Type B pancreatic cell (in vitro differentiated cells): ENCODE measurements at regions not wholly inside any gene's neighbourhood (a gene's known extent, or its start where the extent isn't known, plus 50 kb on each side); places are given as distances from the start of the nearest gene placed in this dataset.

Source experiments
- DNase-seq: peaks from one replicate; pipeline ENCODE4 v3.0.0; 2021; ENCODE audit warnings: mixed read lengths; ENCODE audit not compliant: unreplicated experiment; ENCODE audit errors: extremely low spot score
- H3K27ac Mint-ChIP-seq: 2 replicates; pipeline ENCODE4 v1.8.0; 2021; ENCODE audit warnings: mild to moderate bottlenecking, mixed read lengths
- H3K27me3 Mint-ChIP-seq: 2 replicates; pipeline ENCODE4 v1.8.0; 2021; ENCODE audit warnings: mixed read lengths
- H3K36me3 Mint-ChIP-seq: 2 replicates; pipeline ENCODE4 v1.8.0; 2021; ENCODE audit warnings: mixed read lengths
- H3K4me1 Mint-ChIP-seq: one replicate; pipeline ENCODE4 v1.8.0; 2021; ENCODE audit warnings: mixed read lengths; ENCODE audit not compliant: unreplicated experiment
- H3K4me3 Mint-ChIP-seq: 2 replicates; pipeline ENCODE4 v1.8.0; 2021; ENCODE audit warnings: mild to moderate bottlenecking, mixed read lengths
- H3K9me3 Mint-ChIP-seq: 2 replicates; pipeline ENCODE4 v1.8.0; 2021; ENCODE audit warnings: mixed read lengths
- TF ChIP-seq, protein P1 (sequence below): fragments of 200-600 bp; sonication (generic); conservative IDR thresholded peaks from 2 replicates; pipeline ENCODE4 v1.5.0; 2021; ENCODE audit warnings: antibody characterized with exemption, mild to moderate bottlenecking

GRCh38 chr18:3328532-3328931 lies 66.6 kb downstream of the MYL12B start:
- Mint-ChIP-seq H3K27me3 (no peaks in the 10 kb centered on the region), H3K9me3 (peaks cover 9% of the 10 kb centered on the region), H3K36me3 (no peaks in the 10 kb centered on the region), H3K4me1 (no peaks in the 10 kb centered on the region), H3K4me3 (no peak overlapping the region), H3K27ac (no peak overlapping the region)
- no peak for DNase-seq
- TF ChIP-seq, protein P1, sequence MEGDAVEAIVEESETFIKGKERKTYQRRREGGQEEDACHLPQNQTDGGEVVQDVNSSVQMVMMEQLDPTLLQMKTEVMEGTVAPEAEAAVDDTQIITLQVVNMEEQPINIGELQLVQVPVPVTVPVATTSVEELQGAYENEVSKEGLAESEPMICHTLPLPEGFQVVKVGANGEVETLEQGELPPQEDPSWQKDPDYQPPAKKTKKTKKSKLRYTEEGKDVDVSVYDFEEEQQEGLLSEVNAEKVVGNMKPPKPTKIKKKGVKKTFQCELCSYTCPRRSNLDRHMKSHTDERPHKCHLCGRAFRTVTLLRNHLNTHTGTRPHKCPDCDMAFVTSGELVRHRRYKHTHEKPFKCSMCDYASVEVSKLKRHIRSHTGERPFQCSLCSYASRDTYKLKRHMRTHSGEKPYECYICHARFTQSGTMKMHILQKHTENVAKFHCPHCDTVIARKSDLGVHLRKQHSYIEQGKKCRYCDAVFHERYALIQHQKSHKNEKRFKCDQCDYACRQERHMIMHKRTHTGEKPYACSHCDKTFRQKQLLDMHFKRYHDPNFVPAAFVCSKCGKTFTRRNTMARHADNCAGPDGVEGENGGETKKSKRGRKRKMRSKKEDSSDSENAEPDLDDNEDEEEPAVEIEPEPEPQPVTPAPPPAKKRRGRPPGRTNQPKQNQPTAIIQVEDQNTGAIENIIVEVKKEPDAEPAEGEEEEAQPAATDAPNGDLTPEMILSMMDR = no peak

- no peaks in the 10 kb centered on the region for H3K36me3 Mint-ChIP-seq
- DNase-seq = no peak
- no peaks in the 10 kb centered on the region for H3K4me1 Mint-ChIP-seq
- H3K27ac Mint-ChIP-seq = no peak overlapping the region
- no peak overlapping the region for H3K4me3 Mint-ChIP-seq
- peaks cover 9% of the 10 kb centered on the region for H3K9me3 Mint-ChIP-seq
- no peaks in the 10 kb centered on the region for H3K27me3 Mint-ChIP-seq
- TF ChIP-seq, protein P1 = no peak
These were observed 67.5 kb downstream of the MYL12B start for GRCh38 chr18:3329471-3329870.

DNA sequence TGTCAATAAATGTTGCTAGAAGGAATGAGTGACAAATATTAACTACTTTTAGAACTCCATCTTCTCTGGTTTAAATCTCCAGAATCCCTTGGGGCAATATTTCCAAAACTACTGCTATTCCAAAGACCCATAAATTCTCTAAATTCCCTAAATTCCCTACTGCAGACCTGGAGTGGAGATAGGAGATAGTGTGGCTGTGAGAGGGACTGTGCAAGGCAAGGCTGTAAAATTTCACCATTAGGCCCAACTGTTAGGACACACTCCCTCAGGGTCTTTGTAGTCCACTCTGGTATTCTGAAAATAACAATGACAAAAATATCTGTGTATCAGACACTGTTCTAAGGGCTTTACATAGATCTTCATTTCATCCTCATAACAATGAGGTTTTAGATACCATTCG lies 67.9 kb downstream of the MYL12B start:
- DNase-seq = no peak
- no peaks in the 10 kb centered on the region for H3K36me3 Mint-ChIP-seq
- no peaks in the 10 kb centered on the region for H3K27me3 Mint-ChIP-seq
- peaks cover 9% of the 10 kb centered on the region for H3K9me3 Mint-ChIP-seq
- no peak overlapping the region for H3K4me3 Mint-ChIP-seq
- H3K4me1 Mint-ChIP-seq = no peaks in the 10 kb centered on the region
- no peak overlapping the region for H3K27ac Mint-ChIP-seq
- TF ChIP-seq, protein P1 = no peak

GRCh38 chr18:3330622-3331021 lies 68.7 kb downstream of the MYL12B start:
- Mint-ChIP-seq H3K27ac (no peak overlapping the region), H3K36me3 (no peaks in the 10 kb centered on the region), H3K9me3 (peaks cover 9% of the 10 kb centered on the region), H3K4me3 (no peak overlapping the region), H3K27me3 (no peaks in the 10 kb centered on the region), H3K4me1 (no peaks in the 10 kb centered on the region)
- TF ChIP-seq, protein P1 = no peak
- no peak for DNase-seq

DNA sequence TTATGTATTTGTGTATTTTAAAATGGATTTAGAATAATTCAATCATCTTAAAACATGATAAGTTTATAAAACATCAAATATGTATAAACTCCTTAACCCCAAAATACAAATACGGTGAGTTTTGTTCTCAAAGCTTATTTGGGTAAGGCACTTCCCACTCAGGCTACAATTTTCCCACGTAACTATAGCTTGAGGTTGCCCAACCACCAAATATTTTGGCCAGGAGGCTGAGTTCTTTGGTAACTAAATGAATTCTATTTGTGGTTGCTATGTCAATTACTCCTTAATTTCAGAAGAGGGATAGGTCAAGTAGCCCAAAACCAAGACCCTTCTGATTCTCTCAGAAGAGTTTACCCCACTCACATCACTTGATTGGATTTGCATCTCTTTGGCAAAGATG lies 70.4 kb downstream of the MYL12B start:
- no peak for DNase-seq
- TF ChIP-seq, protein P1 = no peak
- Mint-ChIP-seq H3K4me3 (no peak overlapping the region), H3K27me3 (no peaks in the 10 kb centered on the region), H3K9me3 (peaks cover 5% of the 10 kb centered on the region), H3K36me3 (no peaks in the 10 kb centered on the region), H3K27ac (no peak overlapping the region), H3K4me1 (no peaks in the 10 kb centered on the region)
